H1 (cell line): ENCODE measurements at regions not wholly inside any gene's neighbourhood (a gene's known extent, or its start where the extent isn't known, plus 50 kb on each side); places are given as distances from the start of the nearest gene placed in this dataset.

Experiments
- CTCF ChIA-PET: fragments of 300-600 bp; sonication (Branson Sonifier 250); formaldehyde crosslinking; loops from one replicate; lab custom pipeline; 2021; ENCODE audit not compliant: partially characterized antibody; lab: Charles Lee
- POLR2A ChIA-PET: fragments of 300-600 bp; sonication (Branson Sonifier 250); formaldehyde crosslinking; loops from one replicate; lab custom pipeline; 2021; ENCODE audit warnings: inconsistent platforms; ENCODE audit not compliant: partially characterized antibody; lab: Charles Lee
- DNase-seq, 2 experiments: peaks; one replicate each; pipeline versions ENCODE4 v3.0.0 to v3.0.0-alpha.2; 2010 to 2022; ENCODE audit warnings: low spot score in 2 of 2, low read depth in 1 of 2, mixed read lengths in 1 of 2
- FAIRE-seq: peaks from 2 replicates; lab custom pipeline; 2011; peaks lifted over from hg19 to GRCh38; lab: Jason Lieb, UNC
- H2AFZ ChIP-seq: 2 replicates; pipeline ENCODE4 v1.8.1; 2012; ENCODE audit warnings: low read length, inconsistent platforms
- H2AK5ac ChIP-seq: 2 replicates; pipeline ENCODE4 v1.6.1; 2013; ENCODE audit warnings: low read depth, low read length
- H2BK120ac ChIP-seq: replicated peaks from 2 replicates; pipeline ENCODE3; 2013; ENCODE audit warnings: low read depth, low read length, inconsistent platforms
- H2BK12ac ChIP-seq: 2 replicates; pipeline ENCODE4 v1.6.1; 2013; ENCODE audit warnings: low read depth, low read length
- H2BK15ac ChIP-seq: 2 replicates; pipeline ENCODE4 v1.6.1; 2013; ENCODE audit warnings: low read length
- H2BK20ac ChIP-seq: 2 replicates; pipeline ENCODE4 v1.6.1; 2013; ENCODE audit warnings: low read length
- H2BK5ac ChIP-seq: 2 replicates; pipeline ENCODE4 v1.6.1; 2013; ENCODE audit warnings: low read depth, low read length
- H3K14ac ChIP-seq: 2 replicates; pipeline ENCODE4 v1.6.1; 2013; ENCODE audit warnings: inconsistent platforms; ENCODE audit not compliant: insufficient read length
- H3K18ac ChIP-seq: 2 replicates; pipeline ENCODE4 v1.6.1; 2013; ENCODE audit warnings: low read length; ENCODE audit errors: extremely low read depth
- H3K23ac ChIP-seq: 2 replicates; pipeline ENCODE4 v1.6.1; 2013; ENCODE audit warnings: inconsistent platforms; ENCODE audit not compliant: insufficient read length
- H3K23me2 ChIP-seq: 2 replicates; pipeline ENCODE4 v1.6.1; 2013; ENCODE audit warnings: low read depth, low read length
- H3K27ac ChIP-seq: 2 replicates; pipeline ENCODE4 v1.6.1; 2011; ENCODE audit warnings: low read depth, low read length, inconsistent platforms
- H3K27me3 ChIP-seq, 4 experiments: replicated peaks in 1 of 4; 1 replicate in 1 of 4; 2 replicates in 3 of 4; pipeline versions ENCODE4 v1.6.1 to v1.8.1; 2011 to 2013; ENCODE audit warnings: low read length in 3 of 4, mild to moderate bottlenecking in 3 of 4, inconsistent platforms in 2 of 4, mixed read lengths in 2 of 4, moderate library complexity in 1 of 4; ENCODE audit not compliant: control insufficient read depth in 3 of 4, insufficient read depth in 3 of 4; ENCODE audit errors: extremely low read depth in 1 of 4
- H3K36me3 ChIP-seq, 4 experiments: 2 replicates each; pipeline versions ENCODE4 v1.6.1 to v1.8.1; 2011 to 2013; ENCODE audit warnings: mild to moderate bottlenecking in 4 of 4, low read length in 3 of 4, moderate library complexity in 2 of 4, control low read depth in 1 of 4, inconsistent platforms in 1 of 4; ENCODE audit not compliant: insufficient read depth in 4 of 4, control insufficient read depth in 2 of 4
- H3K4ac ChIP-seq: replicated peaks from 2 replicates; pipeline ENCODE3; 2013; ENCODE audit warnings: low read length, low read depth, mixed read lengths, inconsistent platforms; ENCODE audit not compliant: insufficient read length
- H3K4me1 ChIP-seq, 4 experiments: replicated peaks in 1 of 4; 1 replicate in 1 of 4; 2 replicates in 3 of 4; pipeline versions ENCODE4 v1.6.1 to v1.8.1; 2011 to 2013; ENCODE audit warnings: low read length in 3 of 4, inconsistent platforms in 2 of 4, mixed read lengths in 1 of 4; ENCODE audit not compliant: insufficient read depth in 4 of 4, control insufficient read depth in 3 of 4
- H3K4me2 ChIP-seq, 2 experiments: 2 replicates each; pipeline versions ENCODE4 v1.6.1 to v1.8.1; 2011 to 2013; ENCODE audit warnings: low read depth in 2 of 2, low read length in 2 of 2, control low read depth in 1 of 2, inconsistent platforms in 1 of 2, mild to moderate bottlenecking in 1 of 2; ENCODE audit not compliant: insufficient read depth in 1 of 2
- H3K4me3 ChIP-seq, 4 experiments: fragments of 200-600, 300-600 bp in 1 of 4; sonication (generic), shearing (Covaris generic), sonication (Bioruptor Twin) in 1 of 4; 2 replicates each; pipeline versions ENCODE4 v1.5.1 to v1.8.1; 2011 to 2016; ENCODE audit warnings: low read length in 4 of 4, low read depth in 3 of 4, control low read depth in 2 of 4, inconsistent platforms in 2 of 4, mild to moderate bottlenecking in 2 of 4, mixed read lengths in 1 of 4, moderate library complexity in 1 of 4; ENCODE audit not compliant: insufficient read depth in 2 of 4; ENCODE audit errors: extremely low read depth in 1 of 4
- H3K56ac ChIP-seq: replicated peaks from 2 replicates; pipeline ENCODE3; 2013; ENCODE audit warnings: low read depth, mild to moderate bottlenecking, mixed read lengths, low read length, inconsistent platforms; ENCODE audit not compliant: insufficient read length
- H3K79me1 ChIP-seq: 2 replicates; pipeline ENCODE4 v1.6.1; 2013; ENCODE audit warnings: low read depth, low read length, control low read depth
- H3K79me2 ChIP-seq, 2 experiments: 2 replicates each; pipeline versions ENCODE4 v1.6.1 to v1.8.1; 2012 to 2013; ENCODE audit warnings: low read length in 2 of 2, mild to moderate bottlenecking in 2 of 2, inconsistent platforms in 1 of 2; ENCODE audit not compliant: insufficient read depth in 2 of 2, control insufficient read depth in 1 of 2
- H3K9ac ChIP-seq, 4 experiments: replicated peaks in 1 of 4; 1 replicate in 1 of 4; 2 replicates in 3 of 4; pipeline versions ENCODE4 v1.6.1 to v1.8.1; 2011 to 2013; ENCODE audit warnings: low read depth in 3 of 4, low read length in 3 of 4, control low read depth in 2 of 4, mild to moderate bottlenecking in 2 of 4, moderate library complexity in 2 of 4, inconsistent platforms in 1 of 4; ENCODE audit errors: extremely low read depth in 1 of 4
- H3K9me3 ChIP-seq, 2 experiments: 2 replicates each; pipeline versions ENCODE4 v1.6.1 to v1.8.1; 2012 to 2013; ENCODE audit warnings: mild to moderate bottlenecking in 2 of 2, moderate library complexity in 2 of 2, control low read depth in 1 of 2, inconsistent platforms in 1 of 2, low read depth in 1 of 2, low read length in 1 of 2, mixed read lengths in 1 of 2; ENCODE audit not compliant: insufficient read depth in 2 of 2
- H4K20me1 ChIP-seq, 2 experiments: replicated peaks in 1 of 2; 2 replicates each; pipeline versions ENCODE3 to v1.8.1; 2011 to 2013; ENCODE audit warnings: inconsistent platforms in 2 of 2, low read length in 2 of 2, mild to moderate bottlenecking in 1 of 2; ENCODE audit not compliant: insufficient read depth in 2 of 2, control insufficient read depth in 1 of 2
- H4K5ac ChIP-seq: 2 replicates; pipeline ENCODE4 v1.6.1; 2013; ENCODE audit warnings: low read length, low read depth, mixed read lengths, inconsistent platforms; ENCODE audit not compliant: insufficient read length
- H4K8ac ChIP-seq: 2 replicates; pipeline ENCODE4 v1.8.0; 2013; ENCODE audit warnings: mild to moderate bottlenecking, moderate library complexity, low read length, inconsistent platforms; ENCODE audit not compliant: insufficient read depth; ENCODE audit errors: extremely low read depth
- H4K91ac ChIP-seq: replicated peaks from 2 replicates; pipeline ENCODE3; 2013; ENCODE audit warnings: low read length, mixed read lengths, inconsistent platforms; ENCODE audit not compliant: insufficient read length
- CBX8 ChIP-seq: fragments of 300-800, 300-1000 bp; sonication (generic); IDR thresholded peaks from 2 replicates; pipeline ENCODE4 v1.7.1; 2016; ENCODE audit warnings: low read depth, low read length, borderline replicate concordance
- CEBPB ChIP-seq: IDR thresholded peaks from 2 replicates; pipeline ENCODE4 v1.6.1; 2012; ENCODE audit warnings: low read depth, low read length
- KDM4A ChIP-seq: IDR thresholded peaks from one replicate; pipeline ENCODE4 v1.7.1; 2012; ENCODE audit warnings: low read depth, mild to moderate bottlenecking, moderate library complexity, low read length, inconsistent platforms; ENCODE audit not compliant: severe bottlenecking
- NANOG ChIP-seq: IDR thresholded peaks from 2 replicates; pipeline ENCODE4 v1.6.1; 2011; ENCODE audit warnings: low read length, low read depth, mild to moderate bottlenecking, inconsistent platforms; ENCODE audit not compliant: insufficient read depth, poor library complexity, severe bottlenecking
- SP4 ChIP-seq: IDR thresholded peaks from 2 replicates; pipeline ENCODE4 v1.6.1; 2012; ENCODE audit warnings: low read length, inconsistent platforms
- SRF ChIP-seq: IDR thresholded peaks from 2 replicates; pipeline ENCODE4 v1.6.1; 2011; ENCODE audit warnings: mild to moderate bottlenecking, low read depth, low read length, moderate library complexity
- TEAD4 ChIP-seq: IDR thresholded peaks from 2 replicates; pipeline ENCODE4 v1.6.1; 2012; ENCODE audit warnings: low read depth, low read length, inconsistent platforms, mixed read lengths
- USF2 ChIP-seq: IDR thresholded peaks from 2 replicates; pipeline ENCODE4 v1.6.1; 2011; ENCODE audit warnings: low read length, improper control_type of control experiment
- WGBS, 2 experiments: shearing (Covaris generic) in 1 of 2; methylation state at CpG; one replicate each; pipeline versions ENCODE4 v1.1.6 to v1.1.7; 2013 to 2015; ENCODE audit warnings: low lambda C conversion rate in 2 of 2, mixed read lengths in 2 of 2, inconsistent platforms in 1 of 2, low coverage in 1 of 2, missing lambda C conversion rate in 1 of 2; ENCODE audit not compliant: insufficient replicate concordance in 2 of 2, insufficient coverage in 1 of 2, insufficient read length in 1 of 2; ENCODE audit errors: extremely low coverage in 1 of 2, missing lambda C conversion rate in 1 of 2; 5-methylcytosine and 5-hydroxymethylcytosine counted together

GRCh38 chr2:184520441-184520840 is 77.9 kb upstream of the ZNF804A start:
- no peak overlapping the region for H2BK5ac ChIP-seq
- TF ChIP-seq USF2: no peak
- TF ChIP-seq KDM4A: no peak
- TF ChIP-seq CEBPB: no peak
- TF ChIP-seq NANOG: no peak
- TF ChIP-seq CBX8: no peak
- no peak for TF ChIP-seq SP4
- no peak for TF ChIP-seq TEAD4
- TF ChIP-seq SRF: no peak
- no peak overlapping the region for H3K4ac ChIP-seq
- H3K56ac ChIP-seq: no peak overlapping the region
- no peak overlapping the region for H4K8ac ChIP-seq
- WGBS, 2 experiments: 96% methylated on average over 1 of the region's 1 CpG; no CpG with 5 or more reads in 1 of the 2 experiments
- no peaks in the 10 kb centered on the region for H3K23me2 ChIP-seq
- no peak overlapping the region for H2BK120ac ChIP-seq
- DNase-seq (no peak), FAIRE-seq (no peak)
- no peak overlapping the region for H4K5ac ChIP-seq
- H3K9ac ChIP-seq: no peak overlapping the region
- no peaks in the 10 kb centered on the region for H3K27me3 ChIP-seq
- H2AFZ ChIP-seq: no peak overlapping the region
- no peak overlapping the region for H3K4me2 ChIP-seq
- H3K79me1 ChIP-seq: no peaks in the 10 kb centered on the region
- H2AK5ac ChIP-seq: no peak overlapping the region
- no peak overlapping the region for H3K18ac ChIP-seq
- H4K20me1 ChIP-seq: no peaks in the 10 kb centered on the region
- no peak overlapping the region for H3K27ac ChIP-seq
- no peaks in the 10 kb centered on the region for H3K4me1 ChIP-seq
- no peak overlapping the region for H2BK20ac ChIP-seq
- H3K9me3 ChIP-seq: peaks cover 0 to 3% of the 10 kb centered on the region in 2 experiments; a peak in 1 of 4 replicates
- H3K23ac ChIP-seq: no peak overlapping the region
- no peak overlapping the region for H2BK15ac ChIP-seq
- no peak overlapping the region for H2BK12ac ChIP-seq
- H4K91ac ChIP-seq: no peak overlapping the region
- POLR2A ChIA-PET: no interaction called here
- no peak overlapping the region for H3K4me3 ChIP-seq
- CTCF ChIA-PET: interaction anchor here (1.4 kb wide), 1 partner anchor 688 kb away, joined by 3 read pairs; no protein-coding TSS in a partner anchor
- H3K79me2 ChIP-seq: no peaks in the 10 kb centered on the region
- no peak overlapping the region for H3K14ac ChIP-seq
- H3K36me3 ChIP-seq: no peaks in the 10 kb centered on the region
